ENCODE measurements at regions not wholly inside any gene's neighbourhood (a gene's known extent, or its start where the extent isn't known, plus 50 kb on each side); places are given as distances from the start of the nearest gene placed in this dataset.
"Not testable (repeated sequence)": the region's sequence is repeated elsewhere in the genome, so short reads cannot be mapped to it uniquely, and the experiment has no call there.

- no peak for DNase-seq
Observed at GRCh38 chr6:1230281-1230680, 81.6 kb upstream of the FOXQ1 start.

GRCh38 chr6:1229808-1230207 lies 82.1 kb upstream of the FOXQ1 start:
- DNase-seq, result no peak

- no peak for DNase-seq
Observed at GRCh38 chr6:1229301-1229700, 82.6 kb upstream of the FOXQ1 start.

DNA sequence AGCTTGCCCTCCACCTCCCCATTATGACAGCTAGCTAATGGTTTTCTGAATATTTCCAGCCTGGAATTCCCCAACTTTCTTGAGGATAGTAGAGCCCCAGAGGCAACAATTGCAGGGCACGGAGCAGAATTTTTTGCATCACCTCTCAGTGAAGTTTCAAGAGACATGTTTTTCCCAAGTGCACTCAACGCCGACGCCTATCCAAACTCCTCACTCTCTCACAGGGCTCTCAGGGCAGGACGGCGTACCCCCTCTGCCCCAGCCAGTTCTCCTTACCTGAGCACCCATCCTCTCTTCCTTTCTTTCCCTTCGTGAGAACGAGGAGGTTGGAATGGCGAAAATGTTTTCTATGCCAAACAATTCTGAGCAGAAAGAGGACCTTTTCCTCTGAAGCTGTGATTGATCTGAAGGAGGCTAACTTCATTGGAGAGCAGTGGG lies 83.1 kb upstream of the FOXQ1 start:
- no peak for DNase-seq

DNA sequence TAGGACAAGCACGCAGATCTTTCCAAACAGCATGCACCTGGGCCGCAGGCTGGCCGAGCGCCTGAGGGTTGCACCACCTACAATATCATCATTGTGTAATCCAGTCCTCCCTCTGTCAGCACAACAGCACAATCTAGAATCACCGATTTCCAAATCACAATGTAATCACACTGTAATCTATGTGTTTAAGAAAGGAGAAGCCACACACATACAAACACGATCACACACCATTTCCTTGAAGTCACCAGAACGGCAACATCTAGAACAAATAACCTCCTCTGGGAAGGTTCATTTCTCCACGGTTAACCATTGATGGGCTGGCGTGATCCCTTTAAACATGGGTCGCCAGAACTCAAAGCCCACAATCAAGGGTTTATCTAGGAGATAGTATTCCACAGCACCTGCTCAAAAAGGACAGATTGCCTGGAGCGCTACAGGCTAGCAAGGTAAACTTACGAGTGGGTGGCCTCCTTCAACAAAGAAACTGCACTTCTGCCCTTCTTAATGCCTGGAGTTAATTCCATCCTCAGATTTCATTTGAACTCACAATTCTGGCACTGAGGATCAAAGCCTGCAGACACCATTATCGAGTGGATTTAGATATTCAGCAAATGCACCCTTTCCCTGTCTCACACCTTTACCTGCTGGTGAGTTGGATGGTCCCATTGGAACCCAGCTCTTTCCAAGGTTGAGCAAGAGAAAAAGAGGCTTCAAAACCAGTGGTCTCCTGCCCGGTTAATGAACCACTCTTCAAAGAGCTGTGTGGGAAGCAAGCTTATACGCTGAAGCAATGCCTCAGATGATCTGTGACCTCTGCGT lies 83.8 kb upstream of the FOXQ1 start:
- no peak for DNase-seq

GRCh38 chr6:1227600-1227934 lies 84.3 kb upstream of the FOXQ1 start:
- no peak for DNase-seq

GRCh38 chr6:1226277-1227099 lies 85.4 kb upstream of the FOXQ1 start:
- DNase-seq, result no peak

DNA sequence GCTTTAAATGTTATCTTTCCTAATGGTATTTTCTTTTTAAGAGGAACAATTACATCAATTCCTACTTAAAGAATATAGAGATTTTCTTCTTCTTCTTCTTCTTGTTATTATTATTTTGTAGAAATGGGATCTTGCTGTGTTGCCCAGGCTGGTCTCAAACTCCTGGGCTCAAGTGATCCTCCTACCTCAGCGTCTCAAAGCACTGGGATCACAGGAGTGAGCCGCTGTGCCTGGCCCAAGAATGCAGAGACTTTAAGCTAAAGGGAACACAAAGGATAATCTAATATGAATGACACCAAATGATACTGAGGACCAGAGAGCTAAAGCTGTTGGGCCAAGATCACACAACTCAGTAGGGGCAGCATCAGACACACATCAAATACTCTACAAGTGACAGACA lies 87.4 kb upstream of the FOXQ1 start:
- DNase-seq, result no peak

GRCh38 chr6:1222728-1223595 lies 88.9 kb upstream of the FOXQ1 start:
- DNase-seq, result no peak

GRCh38 chr6:1217396-1217795 lies 94.5 kb upstream of the FOXQ1 start:
- DNase-seq, result no peak

DNA sequence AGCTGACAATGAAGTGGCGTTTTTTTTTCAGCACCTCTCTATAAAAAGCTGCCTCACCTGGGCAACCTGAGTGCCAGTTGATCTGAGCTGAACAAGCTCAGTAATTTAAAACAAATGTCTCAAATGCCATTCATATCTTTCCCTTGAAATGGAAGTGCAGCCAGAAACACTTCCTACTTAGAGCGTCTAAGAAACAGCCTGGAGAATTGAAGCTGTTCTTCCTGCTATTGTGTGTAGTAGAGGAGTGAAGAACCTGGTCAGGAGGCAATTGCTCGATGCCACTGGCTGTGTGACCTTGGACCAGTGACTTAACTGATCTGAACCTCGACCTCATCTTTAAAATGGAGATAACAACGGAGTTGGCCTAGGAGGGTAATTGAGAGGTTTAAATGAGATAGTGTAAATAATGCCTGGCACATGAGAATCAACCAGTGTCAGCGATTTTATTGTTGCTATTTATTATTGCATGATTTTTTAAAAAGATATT lies 95.4 kb upstream of the FOXQ1 start:
- no peak for DNase-seq

DNA sequence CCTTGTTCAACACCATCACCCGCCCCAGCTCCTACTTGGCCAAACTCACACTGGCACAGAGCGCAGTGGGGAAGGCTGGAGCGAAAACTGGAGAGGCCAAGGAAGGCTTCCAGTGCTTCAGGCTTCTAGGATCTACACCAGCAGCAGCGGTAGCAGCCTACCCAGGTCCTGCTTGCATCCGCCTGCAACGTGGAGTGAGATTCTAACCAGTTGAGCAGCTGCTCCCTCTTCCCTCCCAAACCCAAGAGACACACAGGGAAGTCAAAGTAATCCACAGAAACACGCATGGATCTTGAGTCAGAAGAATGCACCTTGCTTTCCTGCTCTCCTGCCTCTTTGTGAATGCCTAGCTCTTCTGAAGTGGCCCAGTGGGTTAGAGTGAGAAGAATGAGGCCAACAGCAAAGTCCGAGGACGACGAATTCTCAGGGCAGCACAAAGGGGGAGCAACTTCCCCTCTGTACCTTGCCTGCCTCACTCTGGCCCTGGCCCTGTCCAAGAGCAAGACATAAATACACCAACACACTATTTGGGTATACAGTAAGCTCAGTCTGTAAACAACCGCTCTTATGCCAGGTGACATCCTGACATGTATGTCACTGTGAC lies 95.9 kb upstream of the FOXQ1 start:
- no peak for DNase-seq

GRCh38 chr6:1215023-1215422 lies 96.9 kb upstream of the FOXQ1 start:
- no peak for DNase-seq

DNA sequence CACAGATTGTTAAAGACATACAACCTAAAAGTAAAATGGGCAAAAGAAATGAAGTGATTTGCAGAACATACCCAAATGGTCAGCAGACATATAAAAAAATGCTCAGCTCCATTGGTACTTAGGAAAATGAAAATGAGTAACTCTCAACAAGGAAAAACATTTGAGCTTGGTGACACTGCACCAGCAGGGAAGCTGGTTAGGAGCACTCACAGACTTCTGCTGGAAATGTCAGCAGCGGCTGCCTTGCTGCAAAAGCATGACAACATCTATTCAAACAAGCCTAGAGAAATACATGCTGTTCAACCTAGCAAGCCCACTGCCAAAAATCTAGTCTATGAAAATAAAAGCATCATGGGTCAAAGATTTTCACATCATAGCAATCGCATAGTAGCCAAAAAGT lies 99.0 kb upstream of the FOXQ1 start:
- DNase-seq, result no peak

- DNase-seq, result not testable (repeated sequence)
Observed at GRCh38 chr6:1212138-1212537, 99.8 kb upstream of the FOXQ1 start.

DNA sequence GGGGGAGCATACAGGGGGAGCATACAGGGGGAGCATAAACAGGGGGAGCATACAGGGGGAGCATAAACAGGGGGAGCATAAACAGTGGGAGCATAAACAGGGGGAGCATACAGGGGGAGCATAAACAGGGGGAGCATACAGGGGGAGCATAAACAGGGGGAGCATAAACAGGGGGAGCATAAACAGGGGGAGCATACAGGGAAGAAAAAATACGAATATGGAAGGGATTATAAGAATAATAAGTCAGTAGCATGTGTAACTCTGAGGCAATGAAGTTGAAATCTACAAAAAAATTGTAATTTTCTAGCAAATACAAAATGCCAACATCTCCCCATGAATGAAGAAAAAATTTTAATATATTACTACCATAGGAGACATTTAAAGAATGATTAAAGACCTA lies 101.3 kb upstream of the FOXQ1 start:
- DNase-seq, result not testable (repeated sequence)

GRCh38 chr6:1208876-1209275 lies 103.0 kb upstream of the FOXQ1 start:
- DNase-seq, result no peak

GRCh38 chr6:1203546-1203945 lies 108.4 kb upstream of the FOXQ1 start:
- no peak for DNase-seq

GRCh38 chr6:1202201-1202600 lies 109.7 kb upstream of the FOXQ1 start:
- no peak for DNase-seq

GRCh38 chr6:1201547-1202200 lies 110.2 kb upstream of the FOXQ1 start:
- no peak for DNase-seq

DNA sequence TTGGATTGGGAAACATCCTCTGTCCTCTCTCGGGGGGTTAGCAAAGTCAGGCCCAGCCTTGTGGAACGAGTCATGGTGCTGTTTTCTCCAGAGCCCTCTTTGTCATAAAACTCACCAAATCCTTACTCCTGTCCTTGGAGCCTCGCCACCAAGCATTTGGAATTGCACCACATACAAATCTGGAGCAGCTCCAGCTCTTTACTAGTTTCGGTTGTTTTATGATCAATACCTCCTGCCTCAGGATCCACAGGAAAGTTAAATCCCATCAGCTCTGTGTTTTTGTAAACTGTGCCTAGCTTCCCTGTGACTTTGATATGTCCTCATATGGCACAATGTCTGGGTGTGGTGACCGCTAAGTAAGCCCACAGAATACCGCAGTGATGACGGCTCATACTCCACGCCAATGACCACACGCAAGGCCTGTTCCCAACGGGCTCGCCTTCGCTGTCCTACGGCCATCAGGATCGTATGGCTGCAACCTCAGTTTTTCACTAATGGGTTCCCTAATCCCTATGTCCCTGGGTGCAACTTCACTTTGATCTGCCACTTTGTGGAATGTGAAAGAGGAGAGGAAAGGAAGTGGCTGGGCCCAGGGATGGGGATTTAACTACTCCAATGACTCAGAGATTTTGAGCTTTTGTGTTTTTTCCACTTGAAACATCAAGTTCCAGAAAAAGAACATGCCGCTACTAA lies 111.3 kb upstream of the FOXQ1 start:
- no peak for DNase-seq

DNA sequence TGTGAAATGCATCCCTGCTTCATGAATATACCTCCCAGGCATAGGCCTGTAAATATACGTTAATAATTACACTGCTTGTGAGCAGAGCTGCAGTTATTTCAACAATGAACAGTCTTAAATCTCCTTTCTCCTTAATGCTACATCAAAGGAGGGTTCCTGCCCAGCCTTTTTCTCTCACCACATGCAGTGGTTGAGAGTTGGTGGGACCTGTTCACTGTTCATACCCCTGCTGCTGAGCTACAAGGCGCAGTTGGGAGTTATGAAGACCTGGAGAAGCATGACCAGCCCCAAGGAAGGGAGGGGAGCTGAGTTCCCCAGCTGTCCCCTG lies 111.9 kb upstream of the FOXQ1 start:
- no peak for DNase-seq

Measured in SIG-M5 (cell line).